SK-N-MC (cell line): ENCODE measurements at regions not wholly inside any gene's neighbourhood (a gene's known extent, or its start where the extent isn't known, plus 50 kb on each side); places are given as distances from the start of the nearest gene placed in this dataset.

Experiments used
- EZH2 ChIP-seq: fragments of 200-600 bp; sonication (generic); IDR thresholded peaks from one replicate; pipeline ENCODE4 v1.6.1; 2017; ENCODE audit warnings: antibody characterized with exemption
- FOXP2 ChIP-seq: optimal IDR thresholded peaks from 2 replicates; pipeline ENCODE3; 2011; ENCODE audit warnings: mild to moderate bottlenecking, moderate library complexity; ENCODE audit not compliant: insufficient read depth; ENCODE audit errors: extremely low read length, control extremely low read depth
- POLR2AphosphoS5 ChIP-seq: IDR thresholded peaks from 2 replicates; pipeline ENCODE4 v1.6.1; 2012; ENCODE audit warnings: mild to moderate bottlenecking, low read depth, low read length, borderline replicate concordance

- no peak for TF ChIP-seq EZH2
- no peak for TF ChIP-seq POLR2AphosphoS5
- TF ChIP-seq FOXP2 = no peak
Measured at GRCh38 chr18:78071166-78071710, 821.6 kb downstream of the GALR1 start.
